Hepatocyte (in vitro differentiated cells): ENCODE measurements at regions not wholly inside any gene's neighbourhood (a gene's known extent, or its start where the extent isn't known, plus 50 kb on each side); places are given as distances from the start of the nearest gene placed in this dataset.

Source experiments
- DNase-seq: peaks from one replicate; pipeline ENCODE4 v3.0.0-alpha.2; 2016; ENCODE audit warnings: low spot score
- H2AFZ ChIP-seq: fragments of 200-600 bp; sonication (generic); 2 replicates; pipeline ENCODE4 v1.6.0; 2016; ENCODE audit warnings: antibody characterized with exemption, mild to moderate bottlenecking
- H3K27ac ChIP-seq: fragments of 200-600 bp; sonication (generic); 2 replicates; pipeline ENCODE4 v1.5.1; 2016; ENCODE audit warnings: mild to moderate bottlenecking
- H3K27me3 ChIP-seq: fragments of 200-600 bp; sonication (generic); 2 replicates; pipeline ENCODE4 v1.6.1; 2016
- H3K36me3 ChIP-seq: fragments of 200-600 bp; sonication (generic); replicated peaks from 2 replicates; pipeline ENCODE4 v1.5.1; 2016; ENCODE audit warnings: low read depth; ENCODE audit not compliant: insufficient read depth
- H3K4me1 ChIP-seq: fragments of 200-600 bp; sonication (generic); 2 replicates; pipeline ENCODE4 v1.5.1; 2016; ENCODE audit warnings: mild to moderate bottlenecking, moderate library complexity; ENCODE audit not compliant: insufficient read depth
- H3K4me2 ChIP-seq: fragments of 200-600 bp; sonication (generic); 2 replicates; pipeline ENCODE4 v1.6.0; 2016
- H3K4me3 ChIP-seq: fragments of 200-600 bp; sonication (generic); 2 replicates; pipeline ENCODE4 v1.5.1; 2016; ENCODE audit warnings: mild to moderate bottlenecking
- H3K79me2 ChIP-seq: fragments of 200-600 bp; sonication (generic); 2 replicates; pipeline ENCODE4 v1.6.0; 2017; ENCODE audit warnings: mild to moderate bottlenecking
- H3K9me2 ChIP-seq: fragments of 200-600 bp; sonication (generic); replicated peaks from 2 replicates; pipeline ENCODE4 v1.6.0; 2017; ENCODE audit warnings: mild to moderate bottlenecking; ENCODE audit not compliant: insufficient read depth
- H3K9me3 ChIP-seq: fragments of 200-600 bp; sonication (generic); 2 replicates; pipeline ENCODE4 v1.5.1; 2016; ENCODE audit warnings: low read depth, mild to moderate bottlenecking
- H4K20me1 ChIP-seq: fragments of 200-600 bp; sonication (generic); 2 replicates; pipeline ENCODE4 v1.6.0; 2016; ENCODE audit warnings: mild to moderate bottlenecking; ENCODE audit not compliant: insufficient read depth, poor library complexity, severe bottlenecking
- CTCF ChIP-seq: fragments of 200-600 bp; sonication (generic); IDR thresholded peaks from 2 replicates; pipeline ENCODE4 v1.5.1; 2016; ENCODE audit warnings: antibody characterized with exemption, mild to moderate bottlenecking; ENCODE audit not compliant: poor library complexity
- EZH2 ChIP-seq: fragments of 200-600 bp; sonication (generic); IDR thresholded peaks from 2 replicates; pipeline ENCODE4 v1.6.1; 2016; ENCODE audit warnings: antibody characterized with exemption, mild to moderate bottlenecking, borderline replicate concordance
- EZH2phosphoT487 ChIP-seq: fragments of 200-600 bp; sonication (generic); IDR thresholded peaks from one replicate; pipeline ENCODE4 v1.6.1; 2018; ENCODE audit warnings: antibody characterized with exemption, mild to moderate bottlenecking, low read depth, moderate library complexity; ENCODE audit not compliant: unreplicated experiment, severe bottlenecking
- WGBS: methylation state at CpG from one replicate; pipeline ENCODE4 v1.1.6; 2016; ENCODE audit warnings: low lambda C conversion rate; ENCODE audit errors: missing lambda C conversion rate; 5-methylcytosine and 5-hydroxymethylcytosine counted together

GRCh38 chr9:83154821-83155220, 91.9 kb upstream of the RASEF start:
- Histone ChIP-seq H3K9me2 (no peaks in the 10 kb centered on the region), H3K9me3 (no peaks in the 10 kb centered on the region), H4K20me1 (no peaks in the 10 kb centered on the region), H3K27ac (peak overlapping the region; percentile 93), H2AFZ (peak overlapping the region; percentile 7), H3K36me3 (no peaks in the 10 kb centered on the region), H3K4me1 (peaks cover 8% of the 10 kb centered on the region), H3K27me3 (no peaks in the 10 kb centered on the region), H3K4me3 (no peak overlapping the region), H3K4me2 (no peak overlapping the region), H3K79me2 (no peaks in the 10 kb centered on the region)
- WGBS = 71% methylated on average over 2 of the region's 2 CpGs
- peak; percentile 31 for DNase-seq
- TF ChIP-seq EZH2phosphoT487 (no peak), CTCF (no peak), EZH2 (no peak)

- DNase-seq = peak; percentile 70
- H4K20me1 ChIP-seq = no peaks in the 10 kb centered on the region
- H3K9me3 ChIP-seq = no peaks in the 10 kb centered on the region
- no peaks in the 10 kb centered on the region for H3K9me2 ChIP-seq
- WGBS = 84% methylated on average over 2 of the region's 2 CpGs
- H3K36me3 ChIP-seq = no peaks in the 10 kb centered on the region
- no peaks in the 10 kb centered on the region for H3K79me2 ChIP-seq
- H3K4me3 ChIP-seq = no peak overlapping the region
- TF ChIP-seq CTCF (no peak), EZH2phosphoT487 (no peak), EZH2 (no peak)
- peaks cover 8% of the 10 kb centered on the region for H3K4me1 ChIP-seq
- peak overlapping the region; percentile 93 for H3K27ac ChIP-seq
- H2AFZ ChIP-seq = peak overlapping the region; percentile 7
- no peaks in the 10 kb centered on the region for H3K27me3 ChIP-seq
- H3K4me2 ChIP-seq = peak overlapping the region; percentile 17
These were observed 91.3 kb upstream of the RASEF start for GRCh38 chr9:83154087-83154736.

- DNase-seq = no peak
- no peaks in the 10 kb centered on the region for H3K36me3 ChIP-seq
- no peaks in the 10 kb centered on the region for H3K27me3 ChIP-seq
- WGBS = 92% methylated on average over 2 of the region's 2 CpGs
- no peak overlapping the region for H3K4me3 ChIP-seq
- H2AFZ ChIP-seq = no peak overlapping the region
- H3K9me2 ChIP-seq = no peaks in the 10 kb centered on the region
- H4K20me1 ChIP-seq = no peaks in the 10 kb centered on the region
- no peaks in the 10 kb centered on the region for H3K79me2 ChIP-seq
- no peaks in the 10 kb centered on the region for H3K9me3 ChIP-seq
- no peak overlapping the region for H3K27ac ChIP-seq
- peaks cover 8% of the 10 kb centered on the region for H3K4me1 ChIP-seq
- H3K4me2 ChIP-seq = no peak overlapping the region
- TF ChIP-seq EZH2phosphoT487 (no peak), CTCF (no peak), EZH2 (no peak)
These were observed 90.1 kb upstream of the RASEF start for GRCh38 chr9:83153030-83153429.
